Activated CD4-positive, CD25-positive, alpha-beta regulatory T cell (primary cell): ENCODE measurements at regions not wholly inside any gene's neighbourhood (a gene's known extent, or its start where the extent isn't known, plus 50 kb on each side); places are given as distances from the start of the nearest gene placed in this dataset.
"Not testable (repeated sequence)": the region's sequence is repeated elsewhere in the genome, so short reads cannot be mapped to it uniquely, and the experiment has no call there.

Experiments
- DNase-seq, 4 experiments: peaks; one replicate each; lab custom pipeline; 2025; lab: John Stamatoyannopoulos, UW

GRCh38 chr3:30521156-30521715 lies 85.2 kb upstream of the TGFBR2 start:
- DNase-seq = no peak

- DNase-seq = no peak
Measured at GRCh38 chr3:30522476-30522875, 83.9 kb upstream of the TGFBR2 start.

GRCh38 chr3:30523366-30523765 lies 83.0 kb upstream of the TGFBR2 start:
- DNase-seq = no peak

GRCh38 chr3:30524357-30525040 lies 81.9 kb upstream of the TGFBR2 start:
- DNase-seq = no peak

GRCh38 chr3:30526031-30526430 lies 80.4 kb upstream of the TGFBR2 start:
- no peak for DNase-seq

- DNase-seq = no peak
Measured at GRCh38 chr3:30527186-30527585, 79.2 kb upstream of the TGFBR2 start.

GRCh38 chr3:30527720-30528119 lies 78.7 kb upstream of the TGFBR2 start:
- no peak for DNase-seq

- no peak for DNase-seq
Measured at GRCh38 chr3:30530084-30530483, 76.3 kb upstream of the TGFBR2 start.

GRCh38 chr3:30531017-30531570 lies 75.3 kb upstream of the TGFBR2 start:
- no peak for DNase-seq

GRCh38 chr3:30535525-30535924 lies 70.9 kb upstream of the TGFBR2 start:
- no peak for DNase-seq

GRCh38 chr3:30538791-30539190 lies 67.6 kb upstream of the TGFBR2 start:
- no peak for DNase-seq

- no peak for DNase-seq
Measured at GRCh38 chr3:30539206-30539605, 67.2 kb upstream of the TGFBR2 start.

- DNase-seq = no peak
Measured at GRCh38 chr3:30539772-30540171, 66.6 kb upstream of the TGFBR2 start.

GRCh38 chr3:30541156-30541555 lies 65.2 kb upstream of the TGFBR2 start:
- not testable (repeated sequence) for DNase-seq

GRCh38 chr3:30542897-30543296 lies 63.5 kb upstream of the TGFBR2 start:
- DNase-seq = no peak

- DNase-seq = no peak
Measured at GRCh38 chr3:30544812-30545211, 61.6 kb upstream of the TGFBR2 start.

- DNase-seq = no peak
Measured at GRCh38 chr3:30546934-30547333, 59.5 kb upstream of the TGFBR2 start.

GRCh38 chr3:30547716-30548115 lies 58.7 kb upstream of the TGFBR2 start:
- DNase-seq = no peak

- DNase-seq = peak in 1 of 4 experiments; percentile 1
Measured at GRCh38 chr3:30548600-30548999, 57.8 kb upstream of the TGFBR2 start.

- DNase-seq = no peak
Measured at GRCh38 chr3:30549600-30549999, 56.8 kb upstream of the TGFBR2 start.

- DNase-seq = no peak
Measured at GRCh38 chr3:30550246-30550645, 56.2 kb upstream of the TGFBR2 start.

- DNase-seq = no peak
Measured at GRCh38 chr3:30551266-30551665, 55.1 kb upstream of the TGFBR2 start.

- no peak for DNase-seq
Measured at GRCh38 chr3:30551927-30552326, 54.5 kb upstream of the TGFBR2 start.
